ENCODE measurements at regions not wholly inside any gene's neighbourhood (a gene's known extent, or its start where the extent isn't known, plus 50 kb on each side); places are given as distances from the start of the nearest gene placed in this dataset.

- Histone ChIP-seq H3K27me3 (no peaks in the 10 kb centered on the region), H3K9me3 (no peaks in the 10 kb centered on the region), H3K27ac (no peak overlapping the region), H3K4me3 (no peak overlapping the region), H3K36me3 (no peaks in the 10 kb centered on the region), H3K4me1 (peaks cover 0 to 15% of the 10 kb centered on the region in 2 donors)
- no peak for DNase-seq (ENCODE audit: low spot score)
- TF ChIP-seq, protein P1, sequence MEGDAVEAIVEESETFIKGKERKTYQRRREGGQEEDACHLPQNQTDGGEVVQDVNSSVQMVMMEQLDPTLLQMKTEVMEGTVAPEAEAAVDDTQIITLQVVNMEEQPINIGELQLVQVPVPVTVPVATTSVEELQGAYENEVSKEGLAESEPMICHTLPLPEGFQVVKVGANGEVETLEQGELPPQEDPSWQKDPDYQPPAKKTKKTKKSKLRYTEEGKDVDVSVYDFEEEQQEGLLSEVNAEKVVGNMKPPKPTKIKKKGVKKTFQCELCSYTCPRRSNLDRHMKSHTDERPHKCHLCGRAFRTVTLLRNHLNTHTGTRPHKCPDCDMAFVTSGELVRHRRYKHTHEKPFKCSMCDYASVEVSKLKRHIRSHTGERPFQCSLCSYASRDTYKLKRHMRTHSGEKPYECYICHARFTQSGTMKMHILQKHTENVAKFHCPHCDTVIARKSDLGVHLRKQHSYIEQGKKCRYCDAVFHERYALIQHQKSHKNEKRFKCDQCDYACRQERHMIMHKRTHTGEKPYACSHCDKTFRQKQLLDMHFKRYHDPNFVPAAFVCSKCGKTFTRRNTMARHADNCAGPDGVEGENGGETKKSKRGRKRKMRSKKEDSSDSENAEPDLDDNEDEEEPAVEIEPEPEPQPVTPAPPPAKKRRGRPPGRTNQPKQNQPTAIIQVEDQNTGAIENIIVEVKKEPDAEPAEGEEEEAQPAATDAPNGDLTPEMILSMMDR (IDR thresholded peaks at IDR 0.05), result no peak
Observed at GRCh38 chr3:107969525-107969924, 121.3 kb downstream of the CD47 start.

DNA sequence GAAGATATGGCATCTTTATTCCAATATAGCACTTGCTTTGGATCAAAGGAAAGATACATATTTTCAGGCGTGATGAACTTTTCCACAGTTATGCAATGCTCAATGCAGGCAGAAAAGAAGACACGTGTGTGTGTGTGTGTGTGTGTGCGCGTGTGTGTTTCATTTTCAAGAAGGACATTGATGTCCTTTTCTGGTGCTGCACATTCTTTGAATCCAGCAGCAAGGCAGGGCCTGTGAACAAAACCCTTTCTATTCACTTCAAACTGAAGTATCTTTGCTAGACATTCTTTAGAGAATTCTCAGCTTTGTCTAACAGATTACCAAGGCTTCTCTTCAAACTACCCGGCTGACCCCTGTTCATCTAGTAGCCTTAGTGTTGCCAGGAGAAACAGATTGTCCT is 124.6 kb downstream of the CD47 start:
- Histone ChIP-seq H3K36me3 (no peaks in the 10 kb centered on the region), H3K9me3 (no peaks in the 10 kb centered on the region), H3K4me1 (peaks cover 0 to 15% of the 10 kb centered on the region in 2 donors), H3K27ac (no peak overlapping the region), H3K27me3 (no peaks in the 10 kb centered on the region), H3K4me3 (no peak overlapping the region)
- TF ChIP-seq, protein P1 (IDR thresholded peaks at IDR 0.05), result no peak
- DNase-seq (ENCODE audit: low spot score), result no peak

DNA sequence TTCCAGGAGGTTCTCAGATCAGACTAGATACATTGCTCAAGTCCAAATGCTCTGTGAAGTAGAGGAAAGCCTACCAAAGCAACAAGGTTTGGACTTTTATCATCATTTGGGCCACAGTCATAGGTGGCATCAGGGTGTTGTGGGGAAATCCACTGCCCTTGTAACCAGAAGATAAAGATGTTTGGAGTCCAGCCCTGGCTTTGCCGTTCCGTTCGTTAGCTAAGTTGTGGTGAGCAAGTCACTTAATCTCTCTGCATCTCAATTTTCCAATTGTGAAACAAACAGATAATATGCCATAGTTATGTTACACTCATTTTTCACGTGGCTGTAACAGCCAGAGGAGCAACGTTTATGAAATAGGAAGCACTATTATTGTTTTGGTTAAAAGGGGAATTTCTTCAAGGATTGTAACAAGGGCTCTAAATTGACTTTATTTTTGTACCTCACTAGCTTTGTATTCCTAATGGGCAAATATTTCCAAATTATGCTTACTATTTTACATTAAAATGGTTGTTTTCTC is 125.6 kb downstream of the CD47 start:
- TF ChIP-seq, protein P1 (IDR thresholded peaks at IDR 0.05), result no peak
- no peak overlapping the region for H3K27ac ChIP-seq
- no peaks in the 10 kb centered on the region for H3K9me3 ChIP-seq
- no peak overlapping the region for H3K4me3 ChIP-seq
- no peaks in the 10 kb centered on the region for H3K27me3 ChIP-seq
- no peak for DNase-seq (ENCODE audit: low spot score)
- H3K4me1 ChIP-seq, result peaks cover 0 to 8% of the 10 kb centered on the region in 2 donors
- no peaks in the 10 kb centered on the region for H3K36me3 ChIP-seq

GRCh38 chr3:107963581-107963980 is 127.2 kb downstream of the CD47 start:
- Histone ChIP-seq H3K4me1 (peaks cover 0 to 3% of the 10 kb centered on the region in 2 donors), H3K9me3 (no peaks in the 10 kb centered on the region)
- TF ChIP-seq, protein P1 (IDR thresholded peaks at IDR 0.05), result no peak

DNA sequence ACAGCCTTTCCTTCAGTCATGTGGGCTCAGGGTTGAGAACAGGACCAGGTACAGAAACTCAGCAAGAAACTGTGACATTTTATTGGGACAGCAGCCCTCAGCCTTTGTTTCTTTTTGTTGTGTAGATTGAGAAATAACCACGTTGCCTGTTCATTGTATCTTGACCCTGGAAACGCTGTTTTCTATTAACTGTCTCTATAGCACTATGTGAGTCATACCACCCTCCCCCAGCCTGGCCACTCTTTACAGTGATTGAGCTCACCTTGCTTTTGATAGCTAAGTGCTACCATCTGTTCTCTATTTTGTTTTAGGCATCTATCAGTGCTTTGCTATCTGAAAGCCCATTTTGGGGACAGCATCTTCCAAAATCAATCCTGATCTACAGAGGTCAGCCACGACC is 127.9 kb downstream of the CD47 start:
- H3K4me1 ChIP-seq, result peaks cover 0 to 10% of the 10 kb centered on the region in 2 donors
- no peak for DNase-seq (ENCODE audit: low spot score)
- H3K9me3 ChIP-seq, result no peaks in the 10 kb centered on the region
- no peaks in the 10 kb centered on the region for H3K36me3 ChIP-seq
- TF ChIP-seq, protein P1 (IDR thresholded peaks at IDR 0.05), result no peak
- H3K27ac ChIP-seq, result no peak overlapping the region
- no peaks in the 10 kb centered on the region for H3K27me3 ChIP-seq
- no peak overlapping the region for H3K4me3 ChIP-seq

More at GRCh38 chr3:107963581-107963980, 127.2 kb downstream of the CD47 start:
- DNase-seq (ENCODE audit: low spot score), result no peak
- no peaks in the 10 kb centered on the region for H3K27me3 ChIP-seq
- no peak overlapping the region for H3K4me3 ChIP-seq
- H3K27ac ChIP-seq, result no peak overlapping the region
- H3K36me3 ChIP-seq, result no peaks in the 10 kb centered on the region

- Histone ChIP-seq H3K36me3 (no peaks in the 10 kb centered on the region), H3K4me1 (peaks cover 0 to 19% of the 10 kb centered on the region in 2 donors), H3K27me3 (no peaks in the 10 kb centered on the region), H3K9me3 (no peaks in the 10 kb centered on the region), H3K27ac (no peak overlapping the region), H3K4me3 (no peak overlapping the region)
- TF ChIP-seq, protein P1 (IDR thresholded peaks at IDR 0.05), result no peak
- no peak for DNase-seq (ENCODE audit: low spot score)
Observed at GRCh38 chr3:107962037-107962436, 128.8 kb downstream of the CD47 start.
